Breast epithelium (tissue), 4 donors: ENCODE measurements at regions not wholly inside any gene's neighbourhood (a gene's known extent, or its start where the extent isn't known, plus 50 kb on each side); places are given as distances from the start of the nearest gene placed in this dataset.

Source experiments
- DNase-seq, 2 donors: peaks; one replicate each; pipeline ENCODE4 v3.0.0-alpha.2; 2019; ENCODE audit warnings: low spot score in 2 of 2
- H3K27ac ChIP-seq, 2 donors: fragments of 200-600 bp; sonication (generic) in 1 of 2; one replicate each; pipeline ENCODE4 v1.5.1; 2016 to 2019; ENCODE audit warnings: mild to moderate bottlenecking in 1 of 2
- H3K27me3 ChIP-seq, 2 donors: fragments of 200-600 bp; sonication (generic) in 1 of 2; one replicate each; pipeline versions ENCODE4 v1.5.1 to v1.6.0; 2017 to 2019; ENCODE audit warnings: control low read depth in 1 of 2, mild to moderate bottlenecking in 1 of 2
- H3K36me3 ChIP-seq: fragments of 200-600 bp; one replicate; pipeline ENCODE4 v1.5.1; 2019
- H3K4me1 ChIP-seq, 2 donors: fragments of 200-600 bp; sonication (generic); one replicate each; pipeline ENCODE4 v1.5.1; 2016 to 2019; ENCODE audit warnings: control low read depth in 1 of 2
- H3K4me3 ChIP-seq, 3 donors: fragments of 200-600 bp; sonication (generic); 1 replicate in 2 of 3; 2 replicates in 1 of 3; pipeline ENCODE4 v1.5.1; 2016 to 2019; ENCODE audit warnings: mild to moderate bottlenecking in 3 of 3, moderate library complexity in 2 of 3
- H3K9me3 ChIP-seq, 2 donors: fragments of 200-600 bp; sonication (generic) in 1 of 2; one replicate each; pipeline ENCODE4 v1.5.1; 2016 to 2019; ENCODE audit warnings: control low read depth in 1 of 2
- CTCF ChIP-seq, 3 donors: fragments of 450-650 bp; IDR thresholded peaks; one replicate each; pipeline ENCODE4 v1.5.1; 2016 to 2017; ENCODE audit warnings: antibody characterized with exemption in 3 of 3, mild to moderate bottlenecking in 3 of 3, moderate library complexity in 3 of 3
- POLR2A ChIP-seq: fragments of 450-650 bp; IDR thresholded peaks from one replicate; pipeline ENCODE4 v1.6.1; 2016; ENCODE audit warnings: antibody characterized with exemption, mild to moderate bottlenecking, moderate library complexity
- POLR2AphosphoS5 ChIP-seq, 3 donors: sonication (generic); formaldehyde crosslinking; IDR thresholded peaks; one replicate each; pipeline ENCODE4 v1.6.1; 2017; ENCODE audit warnings: antibody characterized with exemption in 3 of 3
- intact Hi-C: fragments of 100-400 bp; cut with DNase I; formaldehyde crosslinking; loops from one replicate; pipeline ENCODE4 v1.15.1; 2023; ENCODE audit warnings: low total_unique reads

DNA sequence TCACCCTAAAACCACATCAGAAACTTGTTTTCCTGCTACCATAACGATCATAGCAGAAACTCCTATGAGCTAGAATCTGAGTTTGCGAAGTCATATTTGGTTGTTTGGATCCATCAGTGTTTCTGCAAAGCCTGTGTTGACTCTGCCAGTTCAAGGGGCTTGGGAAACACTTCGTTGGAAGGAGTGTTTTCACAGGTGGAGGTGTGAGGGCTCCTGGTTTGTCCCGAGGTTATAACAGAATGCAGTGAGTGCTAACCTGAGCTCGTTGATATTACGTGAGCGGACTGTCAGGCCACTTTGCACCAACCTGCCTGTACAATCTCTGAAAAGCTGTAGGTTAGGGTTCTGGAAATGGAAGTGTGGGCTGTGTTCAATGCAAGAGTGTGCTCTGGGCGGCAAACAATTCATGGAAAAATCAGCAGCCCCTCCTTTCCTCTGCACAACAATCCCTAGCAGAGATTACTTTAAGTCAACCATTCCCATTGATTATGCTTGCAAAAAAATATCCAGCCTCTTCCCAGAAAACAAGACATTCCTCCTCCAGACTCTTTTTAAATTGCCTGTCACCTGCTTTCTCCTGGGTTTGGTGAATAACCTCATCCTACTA lies 622.0 kb downstream of the TYW1 start:
- H3K27me3 ChIP-seq: peaks cover 0 to 6% of the 10 kb centered on the region in 2 donors
- no peaks in the 10 kb centered on the region for H3K9me3 ChIP-seq
- intact Hi-C loops: no loop called here
- DNase-seq: no peak
- no peaks in the 10 kb centered on the region for H3K4me1 ChIP-seq
- no peak overlapping the region for H3K27ac ChIP-seq
- TF ChIP-seq CTCF (IDR thresholded peaks at IDR 0.05) (no peak), POLR2A (no peak), POLR2AphosphoS5 (IDR thresholded peaks at IDR 0.05) (no peak)
- H3K36me3 ChIP-seq: no peaks in the 10 kb centered on the region
- no peak overlapping the region for H3K4me3 ChIP-seq

GRCh38 chr7:67619175-67619574 lies 622.5 kb downstream of the TYW1 start:
- H3K9me3 ChIP-seq: no peaks in the 10 kb centered on the region
- peaks cover 0 to 6% of the 10 kb centered on the region in 2 donors for H3K27me3 ChIP-seq
- intact Hi-C loops: no loop called here
- no peak for DNase-seq
- no peaks in the 10 kb centered on the region for H3K4me1 ChIP-seq
- no peak for TF ChIP-seq CTCF (IDR thresholded peaks at IDR 0.05)
- TF ChIP-seq POLR2A: no peak
- no peak for TF ChIP-seq POLR2AphosphoS5 (IDR thresholded peaks at IDR 0.05)
- H3K36me3 ChIP-seq: no peaks in the 10 kb centered on the region
- no peak overlapping the region for H3K27ac ChIP-seq
- no peak overlapping the region for H3K4me3 ChIP-seq

GRCh38 chr7:67620216-67620933 lies 623.7 kb downstream of the TYW1 start:
- intact Hi-C loops: no loop called here
- H3K27ac ChIP-seq: no peak overlapping the region
- TF ChIP-seq CTCF (IDR thresholded peaks at IDR 0.05): no peak
- no peak for TF ChIP-seq POLR2A
- H3K9me3 ChIP-seq: no peaks in the 10 kb centered on the region
- DNase-seq: no peak
- peaks cover 0 to 6% of the 10 kb centered on the region in 2 donors for H3K27me3 ChIP-seq
- H3K4me1 ChIP-seq: no peaks in the 10 kb centered on the region
- H3K4me3 ChIP-seq: no peak overlapping the region
- no peaks in the 10 kb centered on the region for H3K36me3 ChIP-seq

- Histone ChIP-seq H3K4me1 (no peaks in the 10 kb centered on the region), H3K27ac (no peak overlapping the region), H3K9me3 (no peaks in the 10 kb centered on the region), H3K4me3 (no peak overlapping the region), H3K36me3 (no peaks in the 10 kb centered on the region), H3K27me3 (peaks cover 0 to 6% of the 10 kb centered on the region in 2 donors)
- TF ChIP-seq CTCF (IDR thresholded peaks at IDR 0.05): no peak
- no peak for TF ChIP-seq POLR2A
- TF ChIP-seq POLR2AphosphoS5 (IDR thresholded peaks at IDR 0.05): no peak
- no peak for DNase-seq
- intact Hi-C loops: no loop called here
These were observed 625.1 kb downstream of the TYW1 start for GRCh38 chr7:67621704-67622103.

GRCh38 chr7:67625257-67625737 lies 628.7 kb downstream of the TYW1 start:
- TF ChIP-seq POLR2A (no peak), CTCF (IDR thresholded peaks at IDR 0.05) (peak; percentile 45 to 79 (median 74))
- Histone ChIP-seq H3K36me3 (no peaks in the 10 kb centered on the region), H3K27ac (no peak overlapping the region), H3K4me1 (no peaks in the 10 kb centered on the region), H3K9me3 (no peaks in the 10 kb centered on the region), H3K27me3 (peaks cover 0 to 12% of the 10 kb centered on the region in 2 donors), H3K4me3 (peak overlapping the region in 2 of 3 donors; percentile 11 to 52)
- intact Hi-C loops: no loop called here
- DNase-seq: peak; percentile 45 to 60
